H1 (cell line): ENCODE measurements at regions not wholly inside any gene's neighbourhood (a gene's known extent, or its start where the extent isn't known, plus 50 kb on each side); places are given as distances from the start of the nearest gene placed in this dataset.

Experiments
- EP300 ChIP-seq, 2 experiments: IDR thresholded peaks; 1 replicate in 1 of 2; 2 replicates in 1 of 2; pipeline ENCODE4 v1.6.1; 2011 to 2012; ENCODE audit warnings: low read depth in 2 of 2, low read length in 2 of 2, mild to moderate bottlenecking in 2 of 2, borderline replicate concordance in 1 of 2, inconsistent platforms in 1 of 2, moderate library complexity in 1 of 2
- HDAC6 ChIP-seq: IDR thresholded peaks from one replicate; pipeline ENCODE4 v1.7.1; 2012; ENCODE audit warnings: low read depth, mild to moderate bottlenecking, inconsistent platforms, low read length, moderate library complexity
- POU5F1 ChIP-seq: IDR thresholded peaks from 2 replicates; pipeline ENCODE4 v1.6.1; 2011; ENCODE audit warnings: low read depth, mild to moderate bottlenecking, low read length, moderate library complexity
- TF ChIP-seq, protein P1 (sequence below): fragments of 300-600 bp; sonication (generic); IDR thresholded peaks from 2 replicates; pipeline ENCODE4 v1.7.1; 2012; ENCODE audit warnings: low read length, moderate library complexity, mild to moderate bottlenecking, inconsistent platforms; ENCODE audit not compliant: insufficient replicate concordance

DNA sequence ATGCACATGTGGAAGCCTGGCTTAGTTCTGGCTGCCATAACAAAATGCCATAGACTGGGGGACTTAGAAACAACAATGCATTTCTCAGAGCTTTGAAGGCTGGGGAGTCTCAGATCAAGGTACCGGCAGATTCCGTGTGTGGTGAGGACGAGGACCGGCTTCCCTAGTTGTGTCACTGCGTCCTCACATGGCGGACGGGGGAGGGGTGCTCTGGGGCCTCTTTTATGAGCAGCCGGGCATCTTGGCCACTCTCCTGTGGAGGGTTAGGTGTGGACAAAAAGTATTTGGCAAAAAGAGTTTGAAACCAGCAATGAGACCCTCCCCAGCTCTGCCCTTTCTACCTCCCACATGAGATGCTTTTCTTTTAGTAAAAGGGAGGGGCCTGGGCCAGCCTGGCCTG lies 118.5 kb upstream of the LPCAT1 start (continued):
- TF ChIP-seq, protein P1, sequence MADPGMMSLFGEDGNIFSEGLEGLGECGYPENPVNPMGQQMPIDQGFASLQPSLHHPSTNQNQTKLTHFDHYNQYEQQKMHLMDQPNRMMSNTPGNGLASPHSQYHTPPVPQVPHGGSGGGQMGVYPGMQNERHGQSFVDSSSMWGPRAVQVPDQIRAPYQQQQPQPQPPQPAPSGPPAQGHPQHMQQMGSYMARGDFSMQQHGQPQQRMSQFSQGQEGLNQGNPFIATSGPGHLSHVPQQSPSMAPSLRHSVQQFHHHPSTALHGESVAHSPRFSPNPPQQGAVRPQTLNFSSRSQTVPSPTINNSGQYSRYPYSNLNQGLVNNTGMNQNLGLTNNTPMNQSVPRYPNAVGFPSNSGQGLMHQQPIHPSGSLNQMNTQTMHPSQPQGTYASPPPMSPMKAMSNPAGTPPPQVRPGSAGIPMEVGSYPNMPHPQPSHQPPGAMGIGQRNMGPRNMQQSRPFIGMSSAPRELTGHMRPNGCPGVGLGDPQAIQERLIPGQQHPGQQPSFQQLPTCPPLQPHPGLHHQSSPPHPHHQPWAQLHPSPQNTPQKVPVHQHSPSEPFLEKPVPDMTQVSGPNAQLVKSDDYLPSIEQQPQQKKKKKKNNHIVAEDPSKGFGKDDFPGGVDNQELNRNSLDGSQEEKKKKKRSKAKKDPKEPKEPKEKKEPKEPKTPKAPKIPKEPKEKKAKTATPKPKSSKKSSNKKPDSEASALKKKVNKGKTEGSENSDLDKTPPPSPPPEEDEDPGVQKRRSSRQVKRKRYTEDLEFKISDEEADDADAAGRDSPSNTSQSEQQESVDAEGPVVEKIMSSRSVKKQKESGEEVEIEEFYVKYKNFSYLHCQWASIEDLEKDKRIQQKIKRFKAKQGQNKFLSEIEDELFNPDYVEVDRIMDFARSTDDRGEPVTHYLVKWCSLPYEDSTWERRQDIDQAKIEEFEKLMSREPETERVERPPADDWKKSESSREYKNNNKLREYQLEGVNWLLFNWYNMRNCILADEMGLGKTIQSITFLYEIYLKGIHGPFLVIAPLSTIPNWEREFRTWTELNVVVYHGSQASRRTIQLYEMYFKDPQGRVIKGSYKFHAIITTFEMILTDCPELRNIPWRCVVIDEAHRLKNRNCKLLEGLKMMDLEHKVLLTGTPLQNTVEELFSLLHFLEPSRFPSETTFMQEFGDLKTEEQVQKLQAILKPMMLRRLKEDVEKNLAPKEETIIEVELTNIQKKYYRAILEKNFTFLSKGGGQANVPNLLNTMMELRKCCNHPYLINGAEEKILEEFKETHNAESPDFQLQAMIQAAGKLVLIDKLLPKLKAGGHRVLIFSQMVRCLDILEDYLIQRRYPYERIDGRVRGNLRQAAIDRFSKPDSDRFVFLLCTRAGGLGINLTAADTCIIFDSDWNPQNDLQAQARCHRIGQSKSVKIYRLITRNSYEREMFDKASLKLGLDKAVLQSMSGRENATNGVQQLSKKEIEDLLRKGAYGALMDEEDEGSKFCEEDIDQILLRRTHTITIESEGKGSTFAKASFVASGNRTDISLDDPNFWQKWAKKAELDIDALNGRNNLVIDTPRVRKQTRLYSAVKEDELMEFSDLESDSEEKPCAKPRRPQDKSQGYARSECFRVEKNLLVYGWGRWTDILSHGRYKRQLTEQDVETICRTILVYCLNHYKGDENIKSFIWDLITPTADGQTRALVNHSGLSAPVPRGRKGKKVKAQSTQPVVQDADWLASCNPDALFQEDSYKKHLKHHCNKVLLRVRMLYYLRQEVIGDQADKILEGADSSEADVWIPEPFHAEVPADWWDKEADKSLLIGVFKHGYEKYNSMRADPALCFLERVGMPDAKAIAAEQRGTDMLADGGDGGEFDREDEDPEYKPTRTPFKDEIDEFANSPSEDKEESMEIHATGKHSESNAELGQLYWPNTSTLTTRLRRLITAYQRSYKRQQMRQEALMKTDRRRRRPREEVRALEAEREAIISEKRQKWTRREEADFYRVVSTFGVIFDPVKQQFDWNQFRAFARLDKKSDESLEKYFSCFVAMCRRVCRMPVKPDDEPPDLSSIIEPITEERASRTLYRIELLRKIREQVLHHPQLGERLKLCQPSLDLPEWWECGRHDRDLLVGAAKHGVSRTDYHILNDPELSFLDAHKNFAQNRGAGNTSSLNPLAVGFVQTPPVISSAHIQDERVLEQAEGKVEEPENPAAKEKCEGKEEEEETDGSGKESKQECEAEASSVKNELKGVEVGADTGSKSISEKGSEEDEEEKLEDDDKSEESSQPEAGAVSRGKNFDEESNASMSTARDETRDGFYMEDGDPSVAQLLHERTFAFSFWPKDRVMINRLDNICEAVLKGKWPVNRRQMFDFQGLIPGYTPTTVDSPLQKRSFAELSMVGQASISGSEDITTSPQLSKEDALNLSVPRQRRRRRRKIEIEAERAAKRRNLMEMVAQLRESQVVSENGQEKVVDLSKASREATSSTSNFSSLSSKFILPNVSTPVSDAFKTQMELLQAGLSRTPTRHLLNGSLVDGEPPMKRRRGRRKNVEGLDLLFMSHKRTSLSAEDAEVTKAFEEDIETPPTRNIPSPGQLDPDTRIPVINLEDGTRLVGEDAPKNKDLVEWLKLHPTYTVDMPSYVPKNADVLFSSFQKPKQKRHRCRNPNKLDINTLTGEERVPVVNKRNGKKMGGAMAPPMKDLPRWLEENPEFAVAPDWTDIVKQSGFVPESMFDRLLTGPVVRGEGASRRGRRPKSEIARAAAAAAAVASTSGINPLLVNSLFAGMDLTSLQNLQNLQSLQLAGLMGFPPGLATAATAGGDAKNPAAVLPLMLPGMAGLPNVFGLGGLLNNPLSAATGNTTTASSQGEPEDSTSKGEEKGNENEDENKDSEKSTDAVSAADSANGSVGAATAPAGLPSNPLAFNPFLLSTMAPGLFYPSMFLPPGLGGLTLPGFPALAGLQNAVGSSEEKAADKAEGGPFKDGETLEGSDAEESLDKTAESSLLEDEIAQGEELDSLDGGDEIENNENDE: no peak
- TF ChIP-seq POU5F1 (no peak), HDAC6 (no peak), EP300 (IDR thresholded peaks at IDR 0.05; ENCODE audit: borderline replicate concordance in 1 of 2, low read depth in 2 of 2, low read length in 2 of 2) (no peak)
